ENCODE measurements at regions not wholly inside any gene's neighbourhood (a gene's known extent, or its start where the extent isn't known, plus 50 kb on each side); places are given as distances from the start of the nearest gene placed in this dataset.

DNA sequence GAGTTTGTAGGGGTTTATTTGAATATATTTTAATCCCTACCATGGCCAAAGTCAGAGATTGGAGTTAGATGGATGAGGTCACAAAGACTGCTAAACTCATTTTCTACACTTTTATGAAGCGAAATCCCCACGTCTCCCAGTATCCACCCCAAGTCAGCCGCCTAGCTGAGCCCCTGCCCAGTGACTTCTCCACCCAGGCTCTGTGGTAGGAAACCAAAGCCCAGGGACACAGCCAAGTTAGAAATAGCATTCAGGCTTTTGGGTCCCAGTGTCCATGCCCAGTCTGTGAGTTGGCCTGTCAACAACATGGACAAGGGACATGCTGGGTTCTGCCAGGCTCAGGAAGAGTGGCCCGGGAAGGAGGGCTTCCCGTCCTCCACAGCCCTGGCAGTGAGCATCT lies 474.0 kb downstream of the FOXO1 start:
- no peak for DNase-seq (ENCODE audit: low read depth)

DNA sequence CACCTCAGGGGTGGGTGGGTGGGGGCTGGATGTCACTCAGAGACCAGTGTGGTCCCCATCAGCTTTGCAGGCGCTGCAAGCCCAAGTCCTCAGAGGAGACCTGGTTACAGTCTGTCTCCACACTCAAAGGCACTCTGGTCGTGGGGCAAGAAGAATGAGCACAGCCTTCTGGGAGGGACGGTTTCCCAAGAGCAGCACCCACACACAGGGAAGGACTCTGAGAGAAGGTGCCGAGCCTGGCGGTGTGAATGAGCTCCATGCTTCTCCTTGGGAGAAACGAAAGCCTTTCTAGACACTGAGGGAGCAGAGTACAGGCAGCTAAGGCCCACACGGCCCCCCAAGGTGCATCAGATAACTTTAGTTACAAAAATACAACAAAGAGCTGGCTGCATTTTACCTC lies 473.6 kb downstream of the FOXO1 start:
- no peak for DNase-seq (ENCODE audit: low read depth)

DNA sequence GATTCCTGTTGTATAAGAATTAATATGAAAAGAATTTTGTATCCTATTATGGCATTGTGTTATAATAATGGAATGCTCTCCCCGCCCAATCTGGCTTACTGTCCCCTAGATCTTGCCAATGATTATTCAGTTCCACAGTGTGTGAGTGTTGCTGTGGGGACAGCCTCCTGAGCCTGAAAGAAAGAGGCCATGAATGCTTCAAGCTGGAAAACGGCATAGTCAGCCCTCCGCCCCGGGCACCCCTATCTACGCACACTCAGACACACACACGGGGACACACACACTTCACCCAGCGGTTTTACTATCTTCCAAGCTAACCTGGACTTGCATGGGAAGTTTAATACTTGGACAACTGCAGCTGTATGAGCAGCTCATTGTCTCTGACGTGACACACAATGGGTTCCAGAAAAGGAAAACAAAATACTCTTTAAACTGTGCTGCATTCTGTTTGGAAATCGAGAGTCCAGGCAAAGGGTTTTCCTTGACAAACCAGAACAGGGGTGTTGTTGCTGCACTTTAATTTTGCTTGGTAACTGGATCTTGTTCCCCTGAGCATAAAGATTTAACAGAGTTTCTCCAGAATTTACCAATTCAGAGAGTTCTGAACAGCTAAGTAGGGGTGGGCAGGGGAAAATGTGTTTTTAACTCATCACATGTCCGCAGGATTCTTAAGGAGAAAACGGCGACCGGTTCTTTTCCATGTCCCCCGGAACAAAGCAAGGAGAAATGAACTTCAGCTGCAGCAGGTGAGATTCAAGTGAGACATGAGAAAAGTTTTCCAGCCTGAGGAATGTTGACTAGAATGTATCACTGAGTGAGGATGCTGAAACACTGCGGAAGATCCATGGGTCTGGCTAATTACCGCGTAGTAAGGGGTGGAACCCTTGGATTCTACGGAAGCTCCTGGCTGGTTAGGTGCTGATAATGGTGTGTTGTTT lies 472.9 kb downstream of the FOXO1 start:
- no peak for DNase-seq (ENCODE audit: low read depth)

DNA sequence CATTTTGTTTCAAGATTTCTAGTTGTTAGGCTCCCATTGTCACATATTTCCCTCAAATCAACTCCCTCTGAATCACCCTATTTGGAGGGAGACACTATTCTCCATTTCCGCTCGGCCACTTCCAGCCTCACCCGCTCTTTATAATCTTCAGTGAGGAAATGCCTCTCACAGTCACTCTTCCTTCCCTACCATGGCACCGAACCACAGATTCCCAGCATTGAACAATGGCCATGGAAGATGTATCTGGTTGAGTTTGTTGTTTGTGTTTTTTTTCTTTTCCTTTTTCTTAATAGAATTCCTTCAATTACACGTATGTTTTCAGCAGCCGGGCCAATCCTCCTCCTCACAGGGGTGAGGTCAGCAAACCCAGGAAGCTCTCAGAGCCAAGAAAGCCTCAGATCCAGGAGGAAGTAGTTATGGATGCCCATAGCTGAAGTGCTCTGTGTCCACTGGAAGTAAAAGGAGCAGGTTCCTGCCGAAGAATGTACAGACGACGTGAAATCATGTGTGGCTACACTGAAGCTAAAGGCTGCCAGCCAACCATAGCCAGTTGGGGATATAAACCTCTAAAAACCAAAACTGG lies 472.1 kb downstream of the FOXO1 start:
- no peak for DNase-seq (ENCODE audit: low read depth)

DNA sequence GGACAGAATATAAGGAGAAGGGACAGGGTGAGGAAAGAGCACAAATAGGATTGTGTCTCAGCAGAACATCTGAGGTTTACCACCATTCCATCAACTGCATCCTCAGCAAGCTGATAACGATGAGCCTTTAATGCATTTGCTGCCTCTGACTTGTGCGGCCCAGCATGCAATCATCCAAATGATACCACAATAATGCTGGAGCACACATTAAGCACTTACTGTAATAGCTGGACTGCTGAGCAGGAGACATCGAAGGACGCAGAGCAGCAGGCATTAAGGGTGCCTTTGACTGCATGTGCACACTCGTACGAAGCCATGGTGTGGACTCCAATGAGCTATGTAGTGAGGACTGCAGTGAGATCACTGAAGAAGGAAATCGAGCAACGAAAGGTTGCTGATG lies 469.4 kb downstream of the FOXO1 start:
- no peak for DNase-seq (ENCODE audit: low read depth)

DNA sequence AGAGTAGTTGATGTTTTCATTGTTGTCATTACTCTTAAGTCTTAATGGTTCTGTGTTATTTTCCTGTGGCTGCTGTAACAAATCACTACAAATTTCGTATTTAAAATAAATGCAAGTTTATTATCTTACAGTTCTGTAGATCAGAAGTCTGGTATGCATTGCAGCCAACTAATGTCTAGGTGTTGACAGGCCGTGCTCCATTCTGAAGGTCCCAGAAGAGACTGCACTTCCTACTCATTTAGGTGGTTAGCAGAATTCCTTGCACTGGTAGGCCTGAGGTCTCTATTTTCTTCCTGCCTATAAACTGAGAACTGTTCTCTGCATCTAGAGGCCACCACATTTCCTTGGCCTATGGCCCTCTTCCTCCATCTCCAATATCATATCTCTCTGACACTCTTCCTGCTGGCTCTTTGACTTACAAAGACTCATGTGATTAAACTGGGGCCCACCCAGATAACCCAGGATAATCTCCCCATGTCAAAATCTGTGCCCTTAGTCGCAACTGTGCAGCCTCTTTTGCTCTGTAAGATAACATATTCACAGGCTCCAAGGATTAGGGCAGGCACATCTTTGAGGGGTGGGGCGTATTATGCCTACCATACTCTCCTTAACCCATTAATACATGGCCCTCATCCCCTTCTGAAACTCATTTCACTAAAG lies 468.4 kb downstream of the FOXO1 start:
- no peak for DNase-seq (ENCODE audit: low read depth)

DNA sequence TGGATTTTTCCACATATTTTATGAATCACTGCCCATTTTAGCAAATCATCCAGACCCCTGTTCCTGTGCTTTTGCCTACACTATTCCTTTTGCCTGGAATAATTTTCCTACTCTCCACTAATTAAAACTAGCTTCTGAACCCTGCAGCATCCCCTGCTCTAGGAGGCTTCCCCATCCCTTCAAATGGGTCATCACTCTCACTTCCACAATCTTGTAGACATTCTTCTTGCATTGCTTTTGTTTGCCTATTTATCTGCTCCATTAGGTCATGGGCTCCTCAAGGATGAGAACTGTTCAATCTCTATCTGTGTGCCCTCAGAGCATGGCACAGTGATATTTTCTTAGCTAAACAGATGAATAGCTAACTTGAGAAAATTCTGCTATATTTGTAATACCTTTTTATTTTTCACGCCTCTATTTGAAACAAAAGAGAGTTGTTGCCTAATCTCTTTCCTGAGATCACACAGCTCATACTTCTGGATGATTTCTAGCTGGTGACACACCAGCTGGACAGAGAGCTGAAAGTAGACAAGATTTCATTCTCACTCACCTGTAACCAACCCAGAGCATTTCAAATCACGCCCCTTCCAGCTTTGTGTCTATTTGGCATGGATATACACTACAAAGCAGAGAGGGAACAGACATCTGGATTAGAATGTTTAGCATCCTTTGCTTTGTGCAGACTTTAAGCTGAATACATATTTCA lies 466.0 kb downstream of the FOXO1 start:
- no peak for DNase-seq (ENCODE audit: low read depth)

DNA sequence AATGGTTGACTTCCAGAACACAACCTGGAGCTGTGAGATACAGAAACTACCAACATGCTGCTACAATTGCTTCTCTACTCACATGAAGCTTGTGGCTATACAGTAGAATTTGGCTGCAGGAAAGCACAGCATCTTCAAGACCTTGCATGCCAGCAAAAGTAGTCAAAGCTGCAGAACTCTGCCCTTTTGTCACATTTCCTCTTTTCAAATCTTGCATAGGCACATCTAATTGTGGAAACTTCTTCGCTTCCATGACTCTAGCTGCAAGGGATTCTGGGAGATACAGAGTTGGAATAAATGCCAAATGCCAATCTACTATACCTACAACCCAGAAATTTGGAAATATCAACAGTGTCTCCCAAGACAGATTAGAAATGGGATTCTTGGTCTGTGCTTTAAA lies 462.2 kb downstream of the FOXO1 start:
- DNase-seq (ENCODE audit: low read depth), result no peak

DNA sequence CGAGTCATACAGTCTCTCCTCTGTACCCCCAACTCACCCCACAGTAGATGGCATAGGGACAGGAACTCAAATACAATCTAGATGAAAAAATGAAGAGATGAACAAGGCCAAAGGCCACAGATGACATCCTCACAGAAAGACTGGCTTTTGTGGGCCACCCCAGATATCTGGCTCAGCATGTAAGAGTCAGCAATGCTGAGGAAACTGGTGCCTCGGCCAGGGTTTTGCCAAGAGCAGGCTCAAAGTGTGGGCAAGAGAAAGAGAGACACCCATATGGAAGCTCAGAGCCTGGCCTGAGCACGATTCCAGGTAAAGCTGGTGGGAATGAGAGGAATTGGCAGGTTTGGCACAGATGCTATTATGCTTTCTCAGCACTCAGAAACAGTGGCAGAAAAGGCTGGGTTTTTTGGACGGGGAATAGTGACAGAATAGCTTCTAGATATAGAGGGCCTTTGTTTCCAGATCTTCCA lies 460.6 kb downstream of the FOXO1 start:
- DNase-seq (ENCODE audit: low read depth), result no peak

DNA sequence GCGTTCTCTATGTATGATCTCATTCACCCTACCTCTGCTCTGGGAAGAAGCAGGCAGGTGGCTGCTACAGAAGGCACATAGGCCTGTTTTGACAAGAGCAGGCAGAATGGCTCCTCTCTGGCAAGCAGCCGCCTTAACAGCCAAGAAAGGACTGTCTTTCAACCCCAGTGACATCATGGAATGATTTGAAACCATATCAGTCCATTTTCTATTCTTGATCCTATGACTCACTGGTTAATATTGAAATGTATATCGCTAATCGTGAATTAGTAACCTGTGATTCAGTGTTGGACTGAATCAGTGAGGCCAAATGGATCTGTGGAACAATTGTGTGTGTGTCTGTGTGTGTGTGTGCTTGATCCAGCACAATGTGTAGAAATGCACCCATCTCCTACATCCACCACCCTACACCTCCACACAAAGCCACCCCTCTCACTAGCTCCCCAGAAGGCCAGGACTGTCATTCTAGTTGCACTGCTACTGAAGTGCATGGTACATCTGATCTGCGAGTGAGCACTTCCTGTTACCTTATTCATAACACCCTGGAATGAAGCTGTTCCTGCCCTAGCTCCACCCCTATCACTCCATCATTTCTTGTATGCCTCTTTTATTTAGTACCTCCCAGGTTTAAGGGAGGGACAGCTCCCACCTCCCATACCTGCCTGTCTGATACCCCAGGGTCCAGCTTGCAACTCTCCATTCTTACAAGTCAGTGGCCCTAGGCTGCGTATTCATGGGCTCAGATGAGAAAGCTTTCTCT lies 460.0 kb downstream of the FOXO1 start:
- no peak for DNase-seq (ENCODE audit: low read depth)

DNA sequence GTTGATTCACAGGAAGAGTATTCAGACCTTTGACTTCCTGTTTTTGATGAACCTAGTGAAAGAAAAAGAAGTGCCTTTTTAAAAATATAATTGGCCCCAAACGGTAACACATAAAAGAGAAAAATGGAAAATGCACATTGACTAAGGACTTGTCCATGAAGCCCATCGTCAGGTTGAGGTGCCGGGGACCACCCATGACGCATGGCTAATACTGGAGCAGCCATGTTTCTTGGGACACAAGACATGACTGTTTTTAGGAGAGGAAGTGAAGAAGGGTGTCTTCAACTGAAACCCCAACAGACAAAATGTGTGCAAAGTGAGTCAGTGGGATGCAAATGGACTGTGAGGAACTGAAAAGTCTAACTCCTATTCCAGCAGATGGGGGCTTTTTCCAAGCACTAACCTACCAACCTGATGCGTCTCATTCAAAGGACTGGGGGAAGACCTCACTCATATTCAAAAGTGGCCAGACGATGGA lies 459.4 kb downstream of the FOXO1 start:
- DNase-seq (ENCODE audit: low read depth), result no peak

DNA sequence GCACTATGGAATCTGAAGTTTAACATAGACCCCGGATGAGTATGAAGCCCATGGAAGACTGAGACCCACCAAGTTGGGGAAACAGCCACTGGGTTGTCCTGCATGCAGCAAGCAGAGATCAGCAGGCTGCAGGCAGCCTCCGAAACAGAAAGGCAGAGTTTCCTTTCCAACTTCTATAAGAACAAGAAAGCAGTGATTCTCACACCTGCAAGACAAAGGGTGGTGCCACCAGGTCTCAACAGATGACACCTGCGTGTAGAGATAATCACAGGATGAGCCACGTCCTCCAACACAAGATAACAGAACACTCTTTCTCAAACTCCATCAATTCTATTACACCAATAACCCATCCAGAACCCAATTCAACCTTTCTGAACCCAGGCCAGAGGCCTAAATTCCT lies 457.9 kb downstream of the FOXO1 start:
- no peak for DNase-seq (ENCODE audit: low read depth)

DNA sequence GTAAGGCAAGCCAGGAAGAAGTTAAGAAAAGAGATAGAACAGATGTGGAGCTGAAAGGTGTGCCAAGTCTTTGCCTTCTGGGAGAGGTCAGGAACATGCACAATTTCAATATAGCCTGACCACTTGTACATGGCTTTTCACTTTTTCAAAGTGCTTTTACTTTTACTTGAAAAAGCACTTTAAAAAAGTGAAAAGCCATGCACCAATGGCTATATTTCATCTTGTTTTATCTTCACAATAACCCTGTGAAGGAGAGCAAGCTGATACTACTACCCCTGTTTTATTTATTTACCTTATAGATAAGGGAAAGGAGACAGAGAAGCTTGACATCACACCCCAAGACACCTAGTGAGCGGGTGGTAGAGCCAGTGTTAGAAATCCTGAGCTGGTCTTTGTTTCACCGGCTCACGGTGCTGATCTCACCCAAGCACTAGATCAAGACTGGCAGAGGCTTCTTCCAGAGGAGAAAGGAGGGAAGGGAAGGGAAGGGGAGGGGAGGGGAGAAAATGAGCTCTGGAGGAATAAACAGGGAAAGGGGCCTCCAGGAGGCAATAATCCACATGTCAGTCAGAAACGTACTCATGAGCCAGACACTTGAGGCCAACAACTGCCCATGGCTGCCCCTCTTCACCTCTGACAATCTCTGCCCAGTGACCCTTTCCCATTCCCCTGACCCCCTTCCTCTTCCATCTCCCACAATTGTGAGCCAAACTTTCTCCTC lies 455.4 kb downstream of the FOXO1 start:
- no peak for DNase-seq (ENCODE audit: low read depth)

DNA sequence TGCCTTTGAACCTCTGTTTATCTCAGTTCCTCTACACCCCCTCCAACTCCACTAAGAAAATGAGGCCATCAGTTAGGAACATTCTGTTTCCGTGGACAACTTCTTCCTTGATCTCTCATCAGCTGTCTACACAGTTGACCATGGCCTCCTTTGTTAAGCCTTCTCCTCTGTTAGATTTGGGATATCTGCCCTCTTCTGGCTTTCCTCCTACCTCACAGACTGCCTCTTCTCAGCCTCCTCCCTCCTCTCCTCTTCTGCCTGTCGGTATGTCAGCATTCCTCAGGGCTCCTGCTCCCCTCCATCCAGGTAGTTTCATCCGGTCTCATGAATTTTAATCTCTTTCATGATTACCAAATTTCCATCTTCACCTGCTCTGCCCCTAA lies 454.9 kb downstream of the FOXO1 start:
- DNase-seq (ENCODE audit: low read depth), result no peak

DNA sequence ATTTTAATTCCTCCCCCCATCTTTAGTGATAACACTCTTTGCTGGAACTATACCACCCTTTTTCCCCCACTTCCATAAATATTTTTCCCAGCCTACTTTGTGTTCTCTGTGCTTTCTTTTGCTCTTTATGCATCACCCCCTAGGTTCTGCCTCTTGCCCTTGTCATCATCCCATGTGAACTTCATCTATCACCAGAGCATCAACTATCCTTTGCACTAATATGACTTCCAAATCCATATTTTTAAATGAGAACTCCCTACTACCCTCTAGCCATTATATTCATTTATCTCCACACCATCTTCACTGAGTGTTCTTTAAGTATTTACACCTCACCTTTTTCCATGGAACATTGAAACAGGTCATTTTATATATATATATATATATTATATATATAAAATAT lies 452.7 kb downstream of the FOXO1 start:
- DNase-seq (ENCODE audit: low read depth), result no peak

DNA sequence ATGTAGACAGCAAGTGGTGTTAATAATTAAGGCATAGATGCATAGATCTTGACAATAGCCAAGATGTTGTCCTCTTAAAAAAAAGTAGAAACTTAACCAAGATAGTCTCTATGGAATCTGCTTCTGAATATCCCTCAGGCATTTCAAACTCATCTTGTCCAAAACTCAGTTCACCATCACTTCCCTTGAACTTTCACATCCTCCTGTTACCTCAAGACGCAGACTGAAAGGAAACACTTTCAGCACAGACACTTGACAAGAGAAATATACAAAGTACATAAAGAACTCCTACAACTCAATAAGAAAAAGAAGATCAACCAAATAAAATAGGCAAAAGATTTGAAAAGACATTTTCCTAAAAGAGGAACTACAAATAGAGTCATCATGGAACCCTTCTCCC lies 451.1 kb downstream of the FOXO1 start:
- DNase-seq (ENCODE audit: low read depth), result no peak

DNA sequence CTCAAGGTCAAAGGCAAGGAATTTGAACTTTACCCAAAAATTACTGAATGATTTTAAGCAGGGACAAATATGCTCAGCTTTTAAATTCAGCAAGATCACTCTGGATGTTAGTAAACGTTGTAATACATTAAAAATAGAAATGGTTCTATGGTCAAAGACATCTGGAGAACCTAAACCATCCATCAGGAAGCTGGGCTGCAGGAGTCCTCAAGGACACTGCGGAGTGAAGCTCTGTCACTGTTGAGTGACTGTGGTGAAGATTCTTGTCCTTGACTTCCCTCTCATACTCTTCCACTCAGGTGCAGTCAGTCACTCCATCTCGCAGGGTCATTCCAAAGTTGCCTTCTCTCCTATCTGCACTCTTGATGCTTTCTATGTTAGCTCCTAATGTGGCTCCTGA lies 450.7 kb downstream of the FOXO1 start:
- DNase-seq (ENCODE audit: low read depth), result no peak

DNA sequence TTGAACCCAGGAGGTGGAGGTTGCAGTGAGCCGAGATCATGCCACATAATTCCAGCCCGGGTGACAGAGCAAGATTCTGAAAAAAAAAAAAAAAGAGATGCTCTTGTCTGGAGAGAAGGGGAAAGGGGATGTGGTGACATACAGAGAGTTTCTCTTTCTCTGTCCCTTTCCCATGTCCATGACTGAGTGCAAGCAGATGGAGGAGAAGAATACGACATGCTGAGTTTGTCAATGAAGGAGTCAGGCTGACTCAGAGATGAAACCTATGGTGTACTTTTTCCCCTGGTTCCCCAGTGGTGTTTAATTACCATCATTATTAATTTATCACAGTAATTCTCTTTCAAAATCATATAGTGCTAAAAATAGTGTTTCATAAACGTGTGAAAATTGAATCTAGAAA lies 448.8 kb downstream of the FOXO1 start:
- no peak for DNase-seq (ENCODE audit: low read depth)

DNA sequence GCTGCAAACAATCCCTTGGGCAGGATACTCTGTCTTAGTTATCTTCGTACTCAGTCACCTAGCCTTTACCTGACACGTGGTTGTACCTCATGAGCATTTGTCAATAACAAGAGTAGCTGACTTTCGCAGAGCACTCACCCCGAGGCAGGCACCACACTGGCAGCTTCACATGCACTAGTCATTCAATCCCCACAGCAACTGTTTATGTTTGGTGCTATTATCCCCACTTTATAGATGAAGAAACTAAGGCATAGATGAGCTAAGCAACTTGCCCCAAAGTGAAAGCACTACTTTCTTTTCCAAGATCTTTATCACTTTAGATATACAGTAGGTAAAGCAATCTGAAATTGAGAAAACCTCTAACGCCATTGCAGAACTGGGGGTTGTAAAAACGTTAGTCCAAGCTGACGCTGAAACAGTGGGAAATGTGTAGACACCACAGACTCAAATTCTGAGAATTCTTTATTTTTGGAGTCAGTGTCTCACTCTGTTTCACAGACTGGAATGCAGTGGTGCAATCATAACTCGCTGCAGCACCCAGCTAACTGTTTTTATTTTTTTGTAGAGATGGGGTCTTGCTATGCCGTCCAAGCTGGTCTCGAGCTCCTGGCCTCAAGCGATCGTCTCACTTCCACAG lies 446.0 kb downstream of the FOXO1 start:
- DNase-seq (ENCODE audit: low read depth), result no peak

DNA sequence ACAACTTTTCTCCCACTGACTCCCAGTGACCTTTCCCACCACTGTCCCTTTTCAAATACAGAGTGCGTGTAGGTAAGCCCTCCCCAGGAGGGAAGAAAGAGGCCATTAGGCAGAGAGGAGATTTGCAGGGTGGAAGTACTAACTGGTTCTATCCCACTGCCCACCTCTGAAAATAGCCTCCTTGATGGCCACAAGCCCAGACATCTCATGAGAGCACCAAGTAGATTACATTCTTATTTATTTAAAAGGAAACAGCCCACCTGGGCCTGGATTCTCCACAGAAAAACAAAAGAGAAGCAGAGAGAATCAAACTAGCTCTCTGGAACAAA lies 445.3 kb downstream of the FOXO1 start:
- no peak for DNase-seq (ENCODE audit: low read depth)

Data from activated T-cell treated with anti-CD3 and anti-CD28 coated beads for 1 hour (primary cell).